Erythroblast (primary cell): ENCODE measurements at regions not wholly inside any gene's neighbourhood (a gene's known extent, or its start where the extent isn't known, plus 50 kb on each side); places are given as distances from the start of the nearest gene placed in this dataset.

Source experiments
- GATA1 ChIP-seq: IDR thresholded peaks from 2 replicates; pipeline ENCODE4 v1.6.1; 2011; ENCODE audit warnings: low read depth, mild to moderate bottlenecking, control low read depth, low read length, moderate library complexity
- POLR2A ChIP-seq: IDR thresholded peaks from 2 replicates; pipeline ENCODE4 v1.6.1; 2011; ENCODE audit warnings: mild to moderate bottlenecking, low read length

DNA sequence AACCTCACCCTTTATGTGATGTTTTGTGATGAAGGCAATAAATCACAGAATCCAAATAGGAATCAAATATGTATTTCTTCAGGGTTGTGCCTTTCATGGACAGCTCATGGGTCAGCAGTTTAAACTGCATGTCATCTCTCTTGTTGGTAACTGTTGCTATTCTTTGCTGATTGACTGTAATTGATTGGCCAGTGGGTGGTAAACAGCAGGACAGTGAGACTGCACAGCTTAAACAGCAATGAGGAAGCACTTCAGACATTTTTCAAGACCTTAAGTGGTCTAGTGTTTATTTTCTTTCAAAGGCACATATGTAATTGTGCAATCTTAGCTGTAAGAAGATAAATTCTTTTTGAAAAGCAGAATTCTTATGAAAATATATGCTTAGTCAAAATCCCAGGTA lies 260.5 kb downstream of the COX7C start:
- TF ChIP-seq POLR2A (no peak), GATA1 (no peak)
